ENCODE measurements at regions not wholly inside any gene's neighbourhood (a gene's known extent, or its start where the extent isn't known, plus 50 kb on each side); places are given as distances from the start of the nearest gene placed in this dataset.

DNA sequence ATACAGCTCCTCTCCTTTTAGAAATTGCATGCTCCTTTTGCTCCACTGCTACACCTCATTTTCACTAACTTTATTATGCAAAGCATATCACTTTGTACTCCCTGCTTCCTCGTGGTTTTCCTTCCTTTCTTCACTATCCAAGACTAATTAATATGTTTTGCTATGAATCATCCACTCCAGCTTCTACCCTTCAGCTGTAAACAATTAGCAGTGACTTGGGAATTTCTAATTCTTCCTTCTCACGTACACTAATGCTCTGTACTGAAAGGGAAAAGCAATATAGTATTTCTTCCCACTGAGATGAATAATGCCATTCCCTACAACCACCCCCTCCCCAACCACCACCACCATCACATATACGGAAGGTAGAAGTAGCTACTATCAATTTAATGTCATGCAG lies 1917.0 kb downstream of the MRPL39 start:
- Histone ChIP-seq H3K36me3 (ENCODE audit: insufficient read depth) (no peaks in the 10 kb centered on the region), H4K20me1 (replicated peaks; ENCODE audit: insufficient read depth) (no peaks in the 10 kb centered on the region), H3K4me2 (no peak overlapping the region), H3K27ac (ENCODE audit: low read depth) (no peak overlapping the region), H3K27me3 (ENCODE audit: insufficient read depth) (no peaks in the 10 kb centered on the region), H3K9me2 (ENCODE audit: insufficient read depth) (no peaks in the 10 kb centered on the region), H2AFZ (no peak overlapping the region), H3K4me3 (no peak overlapping the region), H3F3A (replicated peaks; ENCODE audit: low read depth) (no peaks in the 10 kb centered on the region), H3K79me2 (replicated peaks; ENCODE audit: insufficient read depth) (no peaks in the 10 kb centered on the region), H3K4me1 (ENCODE audit: insufficient read depth) (peaks cover 8% of the 10 kb centered on the region)
- Mint-ChIP-seq H3K4me3 (no peak overlapping the region), H3K9me3 (peaks cover 41% of the 10 kb centered on the region; the same call in 2 of the 3 replicates), H3K27me3 (ENCODE audit: insufficient read depth, low read depth, poor library complexity) (no peaks in the 10 kb centered on the region), H3K27ac (no peak overlapping the region), H3K4me1 (peaks cover 12% of the 10 kb centered on the region), H3K36me3 (ENCODE audit: low read depth) (0 out of 3 replicates have a peak, but pooled peaks cover 3% of the 10 kb centered on the region)
- TF ChIP-seq EZH2phosphoT487 (IDR thresholded peaks at IDR 0.05; ENCODE audit: unreplicated experiment) (no peak), NANOG (IDR thresholded peaks at IDR 0.05; ENCODE audit: borderline replicate concordance) (no peak), STAT1 (IDR thresholded peaks at IDR 0.05; ENCODE audit: unreplicated experiment) (no peak), ZNF114 (CRISPR knock-in tag; IDR thresholded peaks at IDR 0.05) (no peak), ZNF462 (CRISPR knock-in tag; IDR thresholded peaks at IDR 0.05) (no peak), ZNF331 (CRISPR knock-in tag; IDR thresholded peaks at IDR 0.05; ENCODE audit: low read depth) (no peak), JUNB (IDR thresholded peaks at IDR 0.05; ENCODE audit: unreplicated experiment) (no peak), POLR2AphosphoS5 (IDR thresholded peaks at IDR 0.05; ENCODE audit: low read depth) (no peak), ETS1 (IDR thresholded peaks at IDR 0.05) (no peak), EZH2 (IDR thresholded peaks at IDR 0.05; ENCODE audit: low read depth, unreplicated experiment) (no peak), CREB1 (CRISPR knock-in tag; IDR thresholded peaks at IDR 0.05; ENCODE audit: low read depth) (no peak)
- TF ChIP-seq, protein P1, sequence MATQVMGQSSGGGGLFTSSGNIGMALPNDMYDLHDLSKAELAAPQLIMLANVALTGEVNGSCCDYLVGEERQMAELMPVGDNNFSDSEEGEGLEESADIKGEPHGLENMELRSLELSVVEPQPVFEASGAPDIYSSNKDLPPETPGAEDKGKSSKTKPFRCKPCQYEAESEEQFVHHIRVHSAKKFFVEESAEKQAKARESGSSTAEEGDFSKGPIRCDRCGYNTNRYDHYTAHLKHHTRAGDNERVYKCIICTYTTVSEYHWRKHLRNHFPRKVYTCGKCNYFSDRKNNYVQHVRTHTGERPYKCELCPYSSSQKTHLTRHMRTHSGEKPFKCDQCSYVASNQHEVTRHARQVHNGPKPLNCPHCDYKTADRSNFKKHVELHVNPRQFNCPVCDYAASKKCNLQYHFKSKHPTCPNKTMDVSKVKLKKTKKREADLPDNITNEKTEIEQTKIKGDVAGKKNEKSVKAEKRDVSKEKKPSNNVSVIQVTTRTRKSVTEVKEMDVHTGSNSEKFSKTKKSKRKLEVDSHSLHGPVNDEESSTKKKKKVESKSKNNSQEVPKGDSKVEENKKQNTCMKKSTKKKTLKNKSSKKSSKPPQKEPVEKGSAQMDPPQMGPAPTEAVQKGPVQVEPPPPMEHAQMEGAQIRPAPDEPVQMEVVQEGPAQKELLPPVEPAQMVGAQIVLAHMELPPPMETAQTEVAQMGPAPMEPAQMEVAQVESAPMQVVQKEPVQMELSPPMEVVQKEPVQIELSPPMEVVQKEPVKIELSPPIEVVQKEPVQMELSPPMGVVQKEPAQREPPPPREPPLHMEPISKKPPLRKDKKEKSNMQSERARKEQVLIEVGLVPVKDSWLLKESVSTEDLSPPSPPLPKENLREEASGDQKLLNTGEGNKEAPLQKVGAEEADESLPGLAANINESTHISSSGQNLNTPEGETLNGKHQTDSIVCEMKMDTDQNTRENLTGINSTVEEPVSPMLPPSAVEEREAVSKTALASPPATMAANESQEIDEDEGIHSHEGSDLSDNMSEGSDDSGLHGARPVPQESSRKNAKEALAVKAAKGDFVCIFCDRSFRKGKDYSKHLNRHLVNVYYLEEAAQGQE (IDR thresholded peaks at IDR 0.05; ENCODE audit: unreplicated experiment) = no peak
- TF ChIP-seq, protein P2, sequence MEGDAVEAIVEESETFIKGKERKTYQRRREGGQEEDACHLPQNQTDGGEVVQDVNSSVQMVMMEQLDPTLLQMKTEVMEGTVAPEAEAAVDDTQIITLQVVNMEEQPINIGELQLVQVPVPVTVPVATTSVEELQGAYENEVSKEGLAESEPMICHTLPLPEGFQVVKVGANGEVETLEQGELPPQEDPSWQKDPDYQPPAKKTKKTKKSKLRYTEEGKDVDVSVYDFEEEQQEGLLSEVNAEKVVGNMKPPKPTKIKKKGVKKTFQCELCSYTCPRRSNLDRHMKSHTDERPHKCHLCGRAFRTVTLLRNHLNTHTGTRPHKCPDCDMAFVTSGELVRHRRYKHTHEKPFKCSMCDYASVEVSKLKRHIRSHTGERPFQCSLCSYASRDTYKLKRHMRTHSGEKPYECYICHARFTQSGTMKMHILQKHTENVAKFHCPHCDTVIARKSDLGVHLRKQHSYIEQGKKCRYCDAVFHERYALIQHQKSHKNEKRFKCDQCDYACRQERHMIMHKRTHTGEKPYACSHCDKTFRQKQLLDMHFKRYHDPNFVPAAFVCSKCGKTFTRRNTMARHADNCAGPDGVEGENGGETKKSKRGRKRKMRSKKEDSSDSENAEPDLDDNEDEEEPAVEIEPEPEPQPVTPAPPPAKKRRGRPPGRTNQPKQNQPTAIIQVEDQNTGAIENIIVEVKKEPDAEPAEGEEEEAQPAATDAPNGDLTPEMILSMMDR (conservative IDR thresholded peaks at IDR 0.05; ENCODE audit: low read depth in 2 of 2) = no peak
- DNase-seq (ENCODE audit: low spot score) (no peak), ATAC-seq (no peak)

All from GM23338 (cell line).